ENCODE measurements at regions not wholly inside any gene's neighbourhood (a gene's known extent, or its start where the extent isn't known, plus 50 kb on each side); places are given as distances from the start of the nearest gene placed in this dataset.

DNA sequence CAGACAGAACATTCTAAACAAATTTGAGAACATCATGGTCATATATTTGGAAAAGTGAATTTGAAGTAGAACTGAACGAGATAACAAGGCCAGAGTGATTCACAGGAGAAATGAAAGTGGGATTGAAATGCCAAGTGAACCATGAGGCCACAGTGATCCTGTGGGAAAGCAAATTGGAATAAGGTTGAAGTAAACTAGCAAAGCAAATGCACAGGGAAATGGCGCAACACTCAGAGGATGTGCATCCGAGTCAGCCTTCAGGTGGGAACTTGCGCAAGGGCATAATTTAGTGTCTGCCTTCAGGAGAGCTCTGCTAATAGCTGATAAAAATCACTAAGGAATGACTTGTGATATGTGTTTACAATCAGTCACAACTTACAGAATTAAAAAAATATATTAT lies 696.6 kb downstream of the LIG4 start:
- H3K9me3 ChIP-seq (ENCODE audit: control insufficient read depth in 1 of 2, insufficient read depth in 1 of 2, low read depth in 1 of 2, low read length in 2 of 2) = peaks cover 3 to 10% of the 10 kb centered on the region in 2 experiments; a peak in 1 of 4 replicates
- H3K27ac ChIP-seq (ENCODE audit: low read depth, low read length) = no peak overlapping the region
- TF ChIP-seq, protein P1, sequence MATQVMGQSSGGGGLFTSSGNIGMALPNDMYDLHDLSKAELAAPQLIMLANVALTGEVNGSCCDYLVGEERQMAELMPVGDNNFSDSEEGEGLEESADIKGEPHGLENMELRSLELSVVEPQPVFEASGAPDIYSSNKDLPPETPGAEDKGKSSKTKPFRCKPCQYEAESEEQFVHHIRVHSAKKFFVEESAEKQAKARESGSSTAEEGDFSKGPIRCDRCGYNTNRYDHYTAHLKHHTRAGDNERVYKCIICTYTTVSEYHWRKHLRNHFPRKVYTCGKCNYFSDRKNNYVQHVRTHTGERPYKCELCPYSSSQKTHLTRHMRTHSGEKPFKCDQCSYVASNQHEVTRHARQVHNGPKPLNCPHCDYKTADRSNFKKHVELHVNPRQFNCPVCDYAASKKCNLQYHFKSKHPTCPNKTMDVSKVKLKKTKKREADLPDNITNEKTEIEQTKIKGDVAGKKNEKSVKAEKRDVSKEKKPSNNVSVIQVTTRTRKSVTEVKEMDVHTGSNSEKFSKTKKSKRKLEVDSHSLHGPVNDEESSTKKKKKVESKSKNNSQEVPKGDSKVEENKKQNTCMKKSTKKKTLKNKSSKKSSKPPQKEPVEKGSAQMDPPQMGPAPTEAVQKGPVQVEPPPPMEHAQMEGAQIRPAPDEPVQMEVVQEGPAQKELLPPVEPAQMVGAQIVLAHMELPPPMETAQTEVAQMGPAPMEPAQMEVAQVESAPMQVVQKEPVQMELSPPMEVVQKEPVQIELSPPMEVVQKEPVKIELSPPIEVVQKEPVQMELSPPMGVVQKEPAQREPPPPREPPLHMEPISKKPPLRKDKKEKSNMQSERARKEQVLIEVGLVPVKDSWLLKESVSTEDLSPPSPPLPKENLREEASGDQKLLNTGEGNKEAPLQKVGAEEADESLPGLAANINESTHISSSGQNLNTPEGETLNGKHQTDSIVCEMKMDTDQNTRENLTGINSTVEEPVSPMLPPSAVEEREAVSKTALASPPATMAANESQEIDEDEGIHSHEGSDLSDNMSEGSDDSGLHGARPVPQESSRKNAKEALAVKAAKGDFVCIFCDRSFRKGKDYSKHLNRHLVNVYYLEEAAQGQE (IDR thresholded peaks at IDR 0.05; ENCODE audit: low read depth) = no peak
- no peak for TF ChIP-seq POLR2A (IDR thresholded peaks at IDR 0.05; ENCODE audit: borderline replicate concordance, extremely low read depth, insufficient read depth, insufficient read length)
- TF ChIP-seq ZNF274 (IDR thresholded peaks at IDR 0.05; ENCODE audit: low read depth, low read length) = no peak
- TF ChIP-seq YY1 (IDR thresholded peaks at IDR 0.05; ENCODE audit: extremely low read depth, insufficient replicate concordance, low read depth, low read length) = no peak
- TF ChIP-seq SIN3A (IDR thresholded peaks at IDR 0.05; ENCODE audit: low read depth) = no peak
- H3K79me2 ChIP-seq (ENCODE audit: insufficient read depth, low read length) = no peaks in the 10 kb centered on the region
- no peak overlapping the region for H3K9ac ChIP-seq (ENCODE audit: low read length)
- H3K4me1 ChIP-seq (ENCODE audit: control insufficient read depth in 1 of 2, insufficient read depth in 2 of 2, low read length in 2 of 2) = no peaks in the 10 kb centered on the region
- H3K27me3 ChIP-seq (ENCODE audit: insufficient read depth, low read length) = no peaks in the 10 kb centered on the region
- H3K4me3 ChIP-seq (replicated peaks in 1 of 2; ENCODE audit: low read depth in 1 of 2, low read length in 2 of 2) = no peak overlapping the region
- intact Hi-C loops (cut with micrococcal nuclease) = no loop called here
- ChIA-PET RAD21 (ENCODE audit: low non-redundant PET in 1 of 2, low total read pairs in 2 of 2, uncharacterized antibody in 2 of 2, unreplicated experiment in 2 of 2) (no interaction called here), POLR2A (no interaction called here), CTCF (no interaction called here)
- no peaks in the 10 kb centered on the region for H3K36me3 ChIP-seq (ENCODE audit: control insufficient read depth in 1 of 2, insufficient read depth in 2 of 2, low read length in 2 of 2)
- H4K20me1 ChIP-seq (ENCODE audit: insufficient read depth) = no peaks in the 10 kb centered on the region
- BruUV-seq (replicated peaks) = no TSS peak
- no peak for ATAC-seq
- no peaks in the 10 kb centered on the region for H3K9me2 ChIP-seq (ENCODE audit: insufficient read depth)
- DNase-seq (ENCODE audit: low read depth, low spot score) = no peak
- no peak overlapping the region for H3K4me2 ChIP-seq (ENCODE audit: low read length)
- no peak overlapping the region for H2AFZ ChIP-seq (ENCODE audit: low read depth, low read length, poor library complexity, severe bottlenecking)

DNA sequence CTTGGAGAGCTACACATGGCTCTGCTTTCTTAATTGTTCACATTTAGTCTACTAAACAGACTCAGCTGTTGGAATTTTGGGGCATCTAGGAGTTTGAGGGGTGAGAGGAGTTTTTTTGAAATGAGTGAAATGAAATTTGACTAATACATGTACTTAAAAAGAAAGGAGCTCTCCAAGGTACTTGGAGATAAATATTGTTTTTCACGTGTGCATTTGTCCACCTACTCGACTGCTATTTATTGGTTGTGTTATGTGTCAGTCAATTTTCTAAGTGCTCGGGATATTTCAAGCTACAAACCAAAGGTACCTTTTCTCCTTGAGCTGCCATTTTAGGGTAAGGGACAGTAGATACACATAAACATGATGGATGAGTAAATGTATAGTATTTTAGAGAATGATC lies 697.0 kb downstream of the LIG4 start:
- CTCF ChIA-PET = no interaction called here

More for the DNA sequence above, 697.0 kb downstream of the LIG4 start:
- no peak overlapping the region for H2AFZ ChIP-seq (ENCODE audit: low read depth, low read length, poor library complexity, severe bottlenecking)
- ChIA-PET POLR2A (no interaction called here), RAD21 (ENCODE audit: low non-redundant PET in 1 of 2, low total read pairs in 2 of 2, uncharacterized antibody in 2 of 2, unreplicated experiment in 2 of 2) (no interaction called here)
- no peaks in the 10 kb centered on the region for H4K20me1 ChIP-seq (ENCODE audit: insufficient read depth)
- H3K27me3 ChIP-seq (ENCODE audit: insufficient read depth, low read length) = no peaks in the 10 kb centered on the region
- no peak overlapping the region for H3K4me3 ChIP-seq (replicated peaks in 1 of 2; ENCODE audit: low read depth in 1 of 2, low read length in 2 of 2)
- no peak overlapping the region for H3K9ac ChIP-seq (ENCODE audit: low read length)
- ATAC-seq (no peak), DNase-seq (ENCODE audit: low read depth, low spot score) (no peak)
- intact Hi-C loops (cut with micrococcal nuclease) = no loop called here
- H3K4me1 ChIP-seq (ENCODE audit: control insufficient read depth in 1 of 2, insufficient read depth in 2 of 2, low read length in 2 of 2) = no peaks in the 10 kb centered on the region
- BruUV-seq (replicated peaks) = no TSS peak
- H3K9me2 ChIP-seq (ENCODE audit: insufficient read depth) = no peaks in the 10 kb centered on the region
- no peak overlapping the region for H3K4me2 ChIP-seq (ENCODE audit: low read length)
- no peak overlapping the region for H3K27ac ChIP-seq (ENCODE audit: low read depth, low read length)
- H3K9me3 ChIP-seq (ENCODE audit: control insufficient read depth in 1 of 2, insufficient read depth in 1 of 2, low read depth in 1 of 2, low read length in 2 of 2) = peaks cover 3 to 13% of the 10 kb centered on the region in 2 experiments; a peak in 2 of 4 replicates
- H3K79me2 ChIP-seq (ENCODE audit: insufficient read depth, low read length) = no peaks in the 10 kb centered on the region
- TF ChIP-seq CEBPB (IDR thresholded peaks at IDR 0.05; ENCODE audit: low read depth) (no peak), FOSL1 (IDR thresholded peaks at IDR 0.05; ENCODE audit: low read depth) (no peak), YY1 (IDR thresholded peaks at IDR 0.05; ENCODE audit: extremely low read depth, insufficient replicate concordance, low read depth, low read length) (no peak)
- TF ChIP-seq, protein P1 (IDR thresholded peaks at IDR 0.05; ENCODE audit: low read depth) = peak; percentile 14; the same call in 1 of the 2 replicates
- no peaks in the 10 kb centered on the region for H3K36me3 ChIP-seq (ENCODE audit: control insufficient read depth in 1 of 2, insufficient read depth in 2 of 2, low read length in 2 of 2)
